Muscle of arm (tissue), 1 donor: ENCODE measurements at regions not wholly inside any gene's neighbourhood (a gene's known extent, or its start where the extent isn't known, plus 50 kb on each side); places are given as distances from the start of the nearest gene placed in this dataset.

Source experiments
- DNase-seq: peaks from one replicate; pipeline ENCODE4 v3.0.0-alpha.2; 2013

GRCh38 chr9:86730163-86730928 is 217.0 kb downstream of the GAS1 start:
- no peak for DNase-seq

GRCh38 chr9:86724529-86724928 is 222.8 kb downstream of the GAS1 start:
- no peak for DNase-seq

GRCh38 chr9:86723346-86723745 is 224.0 kb downstream of the GAS1 start:
- no peak for DNase-seq

- no peak for DNase-seq
Measured at GRCh38 chr9:86722706-86723075, 224.6 kb downstream of the GAS1 start.

- DNase-seq = peak; percentile 94
Measured at GRCh38 chr9:86721843-86722705, 225.2 kb downstream of the GAS1 start.

GRCh38 chr9:86721226-86721781 is 226.0 kb downstream of the GAS1 start:
- DNase-seq = no peak

- no peak for DNase-seq
Measured at GRCh38 chr9:86720639-86721225, 226.6 kb downstream of the GAS1 start.

- DNase-seq = peak; percentile 73
Measured at GRCh38 chr9:86718388-86719049, 228.8 kb downstream of the GAS1 start.

- no peak for DNase-seq
Measured at GRCh38 chr9:86716326-86716922, 230.9 kb downstream of the GAS1 start.

GRCh38 chr9:86714999-86715398 is 232.3 kb downstream of the GAS1 start:
- peak; percentile 84 for DNase-seq

- DNase-seq = peak; percentile 79
Measured at GRCh38 chr9:86713970-86714369, 233.3 kb downstream of the GAS1 start.

- DNase-seq = no peak
Measured at GRCh38 chr9:86713470-86713869, 233.8 kb downstream of the GAS1 start.

- no peak for DNase-seq
Measured at GRCh38 chr9:86708918-86709835, 238.1 kb downstream of the GAS1 start.

GRCh38 chr9:86707932-86708510 is 239.3 kb downstream of the GAS1 start:
- DNase-seq = no peak

- no peak for DNase-seq
Measured at GRCh38 chr9:86706391-86706790, 240.9 kb downstream of the GAS1 start.

- DNase-seq = peak; percentile 74
Measured at GRCh38 chr9:86705490-86705889, 241.8 kb downstream of the GAS1 start.

- no peak for DNase-seq
Measured at GRCh38 chr9:86703346-86703745, 244.0 kb downstream of the GAS1 start.

GRCh38 chr9:86700629-86701028 is 246.7 kb downstream of the GAS1 start:
- peak; percentile 92 for DNase-seq

GRCh38 chr9:86697999-86698398 is 249.3 kb downstream of the GAS1 start:
- DNase-seq = no peak

GRCh38 chr9:86697213-86697612 is 250.1 kb downstream of the GAS1 start:
- DNase-seq = no peak
